ENCODE measurements at regions not wholly inside any gene's neighbourhood (a gene's known extent, or its start where the extent isn't known, plus 50 kb on each side); places are given as distances from the start of the nearest gene placed in this dataset.
"Not testable (repeated sequence)": the region's sequence is repeated elsewhere in the genome, so short reads cannot be mapped to it uniquely, and the experiment has no call there.

DNA sequence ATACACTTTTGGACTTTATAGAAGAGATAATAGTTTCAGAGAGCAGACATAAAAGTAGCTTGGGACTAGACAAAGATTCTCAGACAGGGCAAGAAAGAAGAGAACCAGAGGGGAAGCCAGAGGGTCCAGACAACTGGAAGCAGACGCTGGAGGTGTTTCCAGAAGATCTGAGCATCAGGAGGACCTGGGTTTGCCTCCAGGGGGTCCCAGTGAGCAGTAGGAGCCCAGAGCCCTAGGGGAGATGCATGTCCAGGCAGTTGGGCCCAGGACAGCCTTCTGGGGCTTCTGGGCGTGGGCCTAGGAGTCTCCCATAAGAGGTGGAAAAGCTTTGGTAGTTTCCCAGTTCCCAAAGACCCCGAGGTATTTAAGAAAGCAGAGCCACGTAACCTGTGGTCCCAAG is 251.2 kb upstream of the ID2 start:
- DNase-seq: no peak

DNA sequence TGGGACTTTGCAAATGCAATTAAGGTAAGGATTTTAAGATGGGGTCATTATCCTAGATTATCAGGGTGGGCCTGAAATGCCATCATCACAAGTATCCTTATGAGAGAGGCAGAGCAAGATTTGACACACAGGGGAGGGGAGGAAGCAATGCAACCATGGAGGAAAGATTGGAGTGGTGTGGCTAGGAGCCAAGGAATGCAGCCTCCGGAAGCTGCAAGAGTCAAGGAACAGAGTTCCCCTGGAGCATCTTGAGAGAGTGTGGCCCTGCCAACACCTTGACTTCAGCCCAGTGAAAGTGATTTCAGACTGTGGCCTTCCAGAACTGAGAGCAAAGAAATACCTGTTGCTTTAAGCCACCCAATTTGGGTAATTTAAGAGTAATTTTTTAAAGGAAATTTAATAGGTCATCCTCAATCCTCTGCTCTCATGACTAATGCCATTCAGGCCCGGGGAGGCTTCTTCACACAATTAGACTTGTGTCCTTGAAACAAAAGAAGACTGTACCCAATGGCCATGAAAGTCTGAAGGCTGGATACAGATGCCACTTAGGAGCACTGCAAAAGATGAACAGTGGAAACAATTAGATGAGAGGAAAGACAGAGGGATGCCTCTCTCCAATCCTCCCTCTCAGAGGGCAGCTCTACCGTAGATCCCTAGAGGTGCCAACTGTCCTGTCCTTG is 250.3 kb upstream of the ID2 start:
- DNase-seq: no peak

DNA sequence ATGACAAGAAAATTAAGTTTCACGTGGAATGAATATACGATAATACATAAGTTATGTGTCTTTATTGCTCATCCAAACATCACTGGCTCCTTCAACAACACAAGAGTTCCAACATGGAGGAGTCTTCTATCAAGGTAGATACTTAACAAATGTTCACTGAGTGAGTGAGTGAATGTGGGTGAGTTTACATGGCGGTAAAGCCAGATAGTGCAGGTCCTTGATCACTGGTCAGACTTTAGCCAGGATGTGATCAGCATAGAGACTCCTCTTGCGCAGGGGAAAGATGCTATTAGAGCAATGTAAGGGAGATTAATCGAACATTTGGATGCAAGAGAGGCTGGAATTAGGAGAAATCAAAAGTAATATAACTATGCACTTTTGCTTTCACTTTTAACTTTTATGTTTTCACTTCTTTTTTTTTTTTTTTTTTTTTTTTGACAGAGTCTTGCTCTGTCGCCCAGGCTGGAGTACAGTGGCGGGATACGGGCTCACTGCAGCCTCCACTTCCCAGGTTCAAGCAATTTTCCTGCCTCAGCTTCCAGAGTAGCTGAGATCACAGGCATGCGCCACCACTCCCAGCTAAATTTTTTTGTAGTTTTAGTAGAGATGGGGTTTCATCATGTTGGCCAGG is 249.0 kb upstream of the ID2 start:
- DNase-seq: no peak

DNA sequence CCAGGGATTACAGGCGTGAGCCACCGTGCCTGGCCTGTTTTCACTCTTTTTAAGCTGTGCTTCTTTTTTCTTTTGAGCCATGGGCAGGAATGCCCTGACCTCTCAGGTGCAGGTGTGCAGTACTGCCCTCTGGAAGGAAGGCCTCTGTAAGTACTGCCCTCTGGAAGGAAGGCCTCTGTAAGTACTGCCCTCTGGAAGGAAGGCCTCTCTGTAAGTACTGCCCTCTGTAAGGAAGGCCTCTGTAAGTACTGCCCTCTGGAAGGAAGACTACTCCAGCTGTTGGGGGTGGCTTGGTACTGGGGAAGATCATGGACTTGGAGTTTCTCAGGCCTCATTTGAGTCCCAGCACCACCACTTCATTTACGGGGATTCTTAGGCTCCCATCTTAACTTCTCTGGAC is 248.5 kb upstream of the ID2 start:
- DNase-seq: no peak

DNA sequence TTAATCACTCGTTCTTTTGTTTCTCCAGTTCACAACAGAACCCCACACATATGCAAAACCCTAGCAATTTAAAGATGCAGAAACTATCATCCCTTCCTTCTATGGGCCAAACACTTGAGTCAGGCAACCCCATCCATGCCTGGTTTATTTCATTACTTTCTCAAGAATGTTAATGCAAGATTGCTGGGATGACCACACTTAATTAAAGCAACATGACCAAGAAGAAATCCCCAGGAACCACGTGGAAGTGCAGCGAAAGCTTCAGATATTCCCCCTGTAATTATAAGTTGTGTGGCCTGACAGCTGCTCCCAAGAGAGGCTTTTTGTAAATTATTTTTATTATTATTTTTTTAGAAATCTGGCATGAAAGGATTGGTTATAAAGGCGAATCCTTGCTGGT is 246.2 kb upstream of the ID2 start:
- DNase-seq: no peak

DNA sequence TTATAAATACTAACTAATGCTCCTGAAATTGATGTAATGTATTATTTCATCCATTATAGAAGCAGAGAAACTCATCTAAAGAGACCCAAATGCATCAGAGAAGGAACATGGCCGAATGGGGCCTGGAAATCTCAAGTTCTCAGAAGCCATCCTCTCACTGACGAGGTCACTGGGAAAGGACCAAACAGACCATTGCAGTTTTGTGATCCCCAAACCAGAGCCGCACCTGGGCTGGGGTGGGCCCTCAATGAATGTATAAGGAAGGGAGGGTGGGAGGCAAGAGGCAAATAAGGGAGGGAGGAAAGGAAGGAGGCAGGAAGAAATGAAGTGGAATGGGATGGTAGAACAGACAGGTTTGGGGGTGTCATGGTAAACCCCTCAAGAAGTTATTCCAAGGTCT is 245.3 kb upstream of the ID2 start:
- no peak for DNase-seq

DNA sequence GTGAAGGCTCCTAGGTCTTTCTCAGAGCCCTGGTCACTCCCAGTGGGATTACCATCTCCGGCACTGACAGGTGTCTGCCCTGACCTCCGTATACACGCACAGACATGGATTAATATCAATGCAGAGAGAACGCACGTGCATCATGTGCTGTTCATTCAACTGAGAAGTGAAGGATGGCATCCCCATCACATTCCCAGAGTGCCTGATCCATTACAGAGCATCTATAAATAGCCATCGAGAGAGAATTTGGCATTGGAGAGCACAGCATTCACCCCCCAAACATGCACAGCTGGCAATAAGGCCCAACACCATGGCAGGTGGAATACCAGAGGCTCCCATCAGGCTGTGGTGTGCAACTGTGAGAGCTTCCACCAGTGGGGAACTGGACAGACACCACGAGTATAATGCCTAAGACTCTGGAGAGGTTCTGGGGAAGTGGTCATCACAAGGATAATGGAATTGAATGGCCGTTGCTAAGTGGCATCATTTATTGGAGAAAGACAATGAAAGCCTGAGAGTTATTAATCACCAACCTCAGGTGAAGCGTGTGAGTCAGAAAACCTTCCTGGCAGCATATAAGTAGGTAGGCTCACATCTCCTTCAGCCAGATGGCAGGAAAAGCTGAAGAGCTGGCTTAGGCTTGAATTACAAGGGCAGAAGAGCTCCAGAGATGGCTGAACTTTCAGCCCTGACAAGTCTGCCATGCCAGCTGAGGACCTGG is 244.5 kb upstream of the ID2 start:
- DNase-seq: no peak

DNA sequence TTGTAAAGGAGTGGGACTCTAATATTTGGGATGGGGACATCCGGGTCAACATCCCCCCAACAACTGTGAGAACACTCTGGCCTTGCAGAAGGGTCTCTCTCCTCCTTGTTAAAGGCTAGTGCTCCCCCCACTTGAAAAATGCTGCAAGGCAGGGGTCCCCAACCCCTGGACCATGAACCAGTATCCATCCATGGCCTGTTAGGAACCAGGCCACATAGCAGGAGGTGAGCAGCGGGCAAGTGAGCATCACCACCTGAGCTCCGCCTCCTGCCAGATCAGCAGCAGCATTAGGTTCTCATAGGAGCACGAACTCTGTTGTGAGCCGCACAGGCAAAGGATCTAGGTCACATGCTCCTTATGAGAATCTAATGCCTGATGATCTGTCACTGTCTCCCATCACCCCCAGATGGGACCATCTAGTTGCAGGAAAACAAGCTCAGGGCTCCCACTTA is 243.9 kb upstream of the ID2 start:
- DNase-seq: no peak

DNA sequence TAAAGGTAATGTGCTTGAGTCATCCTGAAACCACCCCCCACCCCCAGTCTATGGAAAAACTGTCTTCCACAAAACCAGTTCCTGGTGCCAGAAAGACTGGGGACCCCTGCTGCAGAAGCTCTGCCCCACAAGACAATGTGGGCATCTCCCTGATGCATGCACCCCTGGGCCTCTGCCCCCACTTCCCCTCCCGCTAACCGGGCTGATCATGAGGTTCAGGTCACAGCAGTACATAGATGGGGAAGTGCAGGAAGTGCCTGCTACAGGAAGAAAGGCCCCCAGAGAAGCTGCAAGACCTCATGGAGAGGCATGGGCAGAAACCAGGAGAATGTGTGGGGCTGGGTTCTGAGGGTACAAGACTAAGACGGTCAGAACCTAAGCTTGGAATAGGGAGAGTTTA is 243.4 kb upstream of the ID2 start:
- DNase-seq: no peak

DNA sequence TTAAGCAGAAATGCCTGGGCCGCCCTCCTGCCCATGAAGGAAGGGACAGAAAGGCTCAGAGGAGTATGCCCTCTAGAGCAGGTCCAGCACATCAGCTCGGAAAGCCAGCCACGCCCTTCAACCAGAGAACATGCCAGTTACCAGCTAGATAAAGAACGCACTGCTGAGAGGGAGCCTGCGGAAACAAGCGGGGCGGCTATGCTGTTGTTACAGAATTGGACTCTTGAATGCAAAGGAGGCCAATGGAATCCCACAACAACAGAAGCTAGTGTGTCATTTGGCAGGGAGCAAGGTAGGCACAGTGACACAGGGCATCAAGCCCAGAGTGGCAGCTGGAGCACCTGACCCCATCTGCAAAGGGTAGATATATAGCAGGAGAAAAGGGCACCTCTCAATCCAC is 242.9 kb upstream of the ID2 start:
- DNase-seq: no peak

DNA sequence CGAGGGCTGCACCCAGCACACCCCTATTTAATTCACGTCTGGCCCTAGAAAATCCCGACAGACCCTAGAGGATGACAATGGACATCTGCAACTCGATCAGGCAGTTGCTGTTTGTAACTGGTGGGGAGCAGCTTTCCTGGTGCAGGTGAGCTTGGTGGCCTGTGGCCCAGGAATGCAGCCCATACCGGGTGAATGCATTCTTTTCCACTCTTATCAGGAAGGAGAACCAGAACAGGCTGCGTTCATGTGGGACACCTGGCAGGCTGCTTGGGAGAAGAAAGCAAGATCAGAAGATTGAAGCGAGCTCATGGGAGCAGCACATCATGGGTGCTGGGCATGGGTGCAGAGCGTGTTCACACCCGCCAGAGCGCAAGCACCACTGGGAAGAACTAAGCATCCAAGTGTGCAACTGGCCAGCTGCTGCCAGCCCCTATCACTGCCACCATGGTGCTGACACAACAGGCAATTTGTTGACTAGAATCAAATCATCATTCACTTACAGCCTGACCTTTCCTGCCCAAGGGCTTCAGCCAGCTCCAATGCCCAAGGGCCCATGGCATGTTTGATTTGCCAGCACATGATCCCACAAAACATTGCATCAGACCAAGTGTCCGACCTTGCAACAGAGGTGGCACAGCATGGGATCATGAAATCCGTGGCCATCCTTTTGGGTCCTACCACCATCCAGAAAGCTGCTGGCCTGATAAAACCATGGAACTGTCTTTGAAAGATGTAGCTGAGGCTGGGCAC is 241.7 kb upstream of the ID2 start:
- DNase-seq: no peak

DNA sequence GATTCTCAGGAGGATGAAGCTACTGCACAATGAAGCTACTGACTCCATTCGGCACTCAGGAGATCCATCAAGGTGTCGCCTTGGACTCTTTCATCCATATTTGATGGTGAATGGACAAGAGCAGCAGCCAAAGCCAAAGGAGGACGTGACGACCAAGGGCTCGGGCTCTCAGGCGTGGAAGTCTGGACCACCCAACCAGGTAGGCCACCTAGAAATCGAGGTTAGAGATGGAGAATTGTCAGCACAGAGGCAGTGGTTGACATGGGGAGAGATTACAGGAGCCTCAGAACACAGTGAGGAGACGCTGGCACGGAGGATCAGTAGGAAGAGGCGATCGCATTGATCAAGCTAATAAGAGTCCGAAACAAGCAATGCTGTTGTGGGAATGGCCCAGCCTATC is 240.5 kb upstream of the ID2 start:
- DNase-seq: no peak

DNA sequence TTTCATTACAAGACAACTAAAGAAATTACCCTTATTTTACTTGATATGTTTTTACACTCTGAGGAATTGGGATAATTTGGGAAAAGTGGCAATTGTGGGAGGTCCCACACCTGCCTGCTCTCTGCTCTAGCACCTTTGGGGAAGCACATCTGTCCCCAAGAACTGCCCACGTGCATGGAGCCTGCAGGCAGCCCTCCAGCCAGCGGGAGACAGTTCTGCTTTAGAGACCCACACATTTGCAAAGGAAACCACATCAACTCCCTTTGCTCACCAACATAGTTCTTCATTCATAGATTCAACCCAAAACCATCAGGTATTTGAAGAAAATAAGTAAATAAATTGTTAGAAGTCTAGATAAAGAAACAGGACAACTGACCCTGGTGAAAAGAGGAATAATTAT is 239.9 kb upstream of the ID2 start:
- no peak for DNase-seq

DNA sequence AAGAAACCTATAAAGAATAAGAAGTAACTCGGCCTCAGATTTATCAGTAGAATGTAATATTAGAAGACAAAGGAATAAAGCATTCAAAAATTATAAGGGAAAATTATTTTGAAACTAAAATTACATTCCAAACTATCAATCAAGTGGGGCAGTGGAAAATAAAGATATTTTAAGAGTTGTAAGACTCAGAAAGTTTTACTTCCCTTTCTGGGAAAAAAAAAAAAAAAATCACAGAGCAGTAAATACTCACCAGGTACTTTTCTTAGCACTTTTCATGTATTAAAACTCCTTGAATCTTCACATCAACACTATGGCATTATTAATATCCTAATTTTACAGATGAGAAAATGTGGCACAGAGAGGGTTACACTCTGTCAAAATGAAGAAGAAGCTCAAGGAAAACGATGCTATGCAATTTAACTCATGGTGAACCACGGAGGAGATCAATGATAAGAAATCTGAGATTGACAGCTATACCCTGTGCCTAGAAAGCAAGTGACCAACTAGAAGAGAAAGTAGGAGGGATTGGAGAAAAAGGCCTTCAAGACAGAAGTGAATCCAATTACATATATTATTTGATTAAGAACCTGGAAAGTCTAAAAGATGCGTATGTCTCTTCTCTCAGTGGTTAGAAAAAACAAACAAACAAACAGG is 238.9 kb upstream of the ID2 start:
- DNase-seq: no peak

DNA sequence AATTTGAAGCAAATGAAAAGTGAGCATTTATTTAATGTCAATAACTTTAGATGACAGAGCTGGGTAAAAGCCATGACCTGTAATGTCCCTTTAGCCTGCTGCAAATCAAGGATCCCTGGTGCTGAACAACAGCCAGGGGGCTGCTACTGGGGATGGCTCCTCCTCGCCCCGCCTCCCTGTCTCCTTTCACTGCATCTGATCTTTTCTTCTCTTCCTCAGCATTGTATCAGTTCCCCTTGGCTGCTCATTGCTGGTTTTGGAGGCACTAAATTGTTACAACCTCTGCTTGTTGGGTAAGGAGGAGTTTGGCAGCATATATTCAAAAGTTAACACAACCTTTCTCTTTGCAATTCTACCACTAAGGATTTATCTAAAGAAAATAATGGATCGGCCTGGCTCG is 236.3 kb upstream of the ID2 start:
- DNase-seq: no peak

DNA sequence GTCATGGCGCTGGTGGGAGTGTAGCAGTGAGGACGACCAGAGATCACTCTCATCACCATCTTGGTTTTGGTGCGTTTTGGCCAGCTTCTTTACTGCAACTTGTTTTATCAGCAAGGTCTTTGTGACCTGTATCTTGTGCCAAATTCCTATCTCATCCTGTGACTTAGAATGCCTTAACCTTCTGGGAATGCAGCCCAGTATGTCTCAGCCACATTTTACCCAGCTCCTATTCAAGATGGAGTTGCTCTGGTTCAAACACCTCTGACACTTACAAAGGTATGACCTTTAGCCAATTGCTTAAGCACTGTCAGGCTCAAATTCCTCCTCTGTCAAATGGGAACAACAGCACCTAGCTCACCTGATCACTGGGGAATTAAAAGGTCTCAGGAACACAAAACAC is 235.1 kb upstream of the ID2 start:
- not testable (repeated sequence) for DNase-seq

DNA sequence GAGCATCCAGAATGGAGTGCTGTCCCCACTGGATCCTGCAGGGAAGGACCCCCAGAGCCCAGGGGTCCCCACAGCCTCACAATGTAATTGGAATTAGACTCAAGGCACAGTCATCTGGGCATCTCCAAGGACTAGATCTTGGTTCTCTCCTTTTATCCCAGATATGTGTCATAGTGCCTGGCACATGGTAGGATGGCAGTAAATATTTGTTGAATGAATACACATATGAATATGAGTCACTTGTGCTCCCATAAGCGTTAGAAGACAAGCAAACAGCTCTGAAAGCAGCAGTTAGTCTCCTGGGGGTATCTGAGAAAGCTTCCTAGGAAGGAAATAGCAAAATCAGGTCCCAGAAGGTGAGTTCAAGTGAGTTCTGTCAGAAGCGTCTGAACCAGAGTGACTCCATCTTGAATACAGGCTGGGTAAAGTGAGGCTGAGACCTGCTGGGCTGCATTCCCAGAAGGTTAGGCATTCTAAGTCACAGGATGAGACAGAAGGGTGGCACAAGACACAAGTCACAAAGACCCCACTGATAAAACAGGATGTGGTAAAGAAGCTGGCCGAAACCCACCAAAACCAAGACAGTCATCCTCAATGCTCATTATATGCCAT is 234.1 kb upstream of the ID2 start:
- DNase-seq: no peak

DNA sequence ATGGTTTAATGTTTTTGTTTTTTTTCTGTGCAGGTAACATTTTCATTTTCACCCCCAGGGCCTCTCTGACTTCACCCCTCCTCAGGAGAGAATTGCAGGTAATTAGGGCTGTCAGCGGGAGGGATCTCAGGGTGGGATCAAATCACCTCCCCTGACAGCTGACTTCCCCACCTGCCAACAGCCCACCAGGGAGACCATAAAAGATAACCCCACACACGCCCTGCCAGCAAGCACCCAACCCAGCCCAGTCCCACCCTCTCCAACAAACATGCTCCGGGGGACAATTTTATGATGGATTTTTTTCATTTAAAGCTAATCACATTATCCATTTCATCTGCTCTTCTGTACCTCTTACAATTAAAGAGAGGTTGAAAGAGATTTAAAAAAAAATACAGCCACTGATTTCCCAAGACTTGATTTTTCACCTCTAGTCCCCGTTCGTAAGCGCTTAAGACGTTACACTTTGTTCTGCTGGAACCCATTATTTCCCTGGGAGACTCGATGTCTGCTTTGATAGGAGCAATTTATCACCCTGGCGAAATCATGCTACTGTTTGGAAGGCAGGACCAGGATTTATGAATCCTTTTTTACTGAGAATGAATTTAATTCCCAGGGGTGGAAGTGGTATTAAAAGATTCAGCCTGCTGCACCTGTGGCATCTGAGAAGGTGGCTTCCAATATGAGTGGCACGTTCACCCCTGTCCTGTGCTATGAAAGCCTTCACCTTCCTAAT is 232.9 kb upstream of the ID2 start:
- DNase-seq: no peak

DNA sequence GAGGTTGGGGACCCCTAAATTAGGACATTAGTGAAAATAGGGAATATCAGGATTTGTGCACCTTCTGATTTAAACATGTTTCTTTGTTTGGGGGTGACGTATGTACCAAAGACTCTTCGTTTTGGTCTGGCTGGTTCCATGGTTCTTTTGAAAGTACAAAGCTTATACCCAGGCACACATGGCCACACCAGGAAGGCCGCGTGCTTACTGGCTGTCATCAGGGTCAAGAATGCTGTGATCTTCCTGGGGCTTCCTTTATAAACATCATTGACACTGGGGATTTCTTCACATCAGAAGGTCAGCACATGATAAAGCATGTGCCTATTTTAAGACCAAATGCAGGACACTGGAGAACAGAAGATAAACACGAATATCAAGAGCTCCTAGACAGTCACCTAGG is 230.6 kb upstream of the ID2 start:
- no peak for DNase-seq

DNA sequence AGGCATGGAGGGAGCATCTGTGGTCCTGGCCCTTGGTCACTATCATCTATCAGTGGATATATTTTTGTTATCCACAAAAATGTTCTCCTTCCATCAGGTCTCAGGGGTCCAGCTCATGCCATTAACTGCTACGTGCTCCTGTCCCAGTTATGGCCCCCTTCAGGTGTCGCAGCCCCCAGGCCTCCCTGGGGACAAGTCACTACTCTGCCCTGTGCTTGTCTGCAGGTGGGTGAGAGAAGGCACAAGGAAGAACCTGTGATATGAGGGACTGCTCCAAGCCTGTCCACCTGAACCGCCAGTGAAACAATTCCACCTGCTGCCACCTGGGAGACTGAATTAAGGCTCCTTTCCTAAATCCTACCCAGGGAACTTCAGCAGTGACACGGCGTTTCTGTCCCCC is 229.6 kb upstream of the ID2 start:
- DNase-seq: no peak

DNA sequence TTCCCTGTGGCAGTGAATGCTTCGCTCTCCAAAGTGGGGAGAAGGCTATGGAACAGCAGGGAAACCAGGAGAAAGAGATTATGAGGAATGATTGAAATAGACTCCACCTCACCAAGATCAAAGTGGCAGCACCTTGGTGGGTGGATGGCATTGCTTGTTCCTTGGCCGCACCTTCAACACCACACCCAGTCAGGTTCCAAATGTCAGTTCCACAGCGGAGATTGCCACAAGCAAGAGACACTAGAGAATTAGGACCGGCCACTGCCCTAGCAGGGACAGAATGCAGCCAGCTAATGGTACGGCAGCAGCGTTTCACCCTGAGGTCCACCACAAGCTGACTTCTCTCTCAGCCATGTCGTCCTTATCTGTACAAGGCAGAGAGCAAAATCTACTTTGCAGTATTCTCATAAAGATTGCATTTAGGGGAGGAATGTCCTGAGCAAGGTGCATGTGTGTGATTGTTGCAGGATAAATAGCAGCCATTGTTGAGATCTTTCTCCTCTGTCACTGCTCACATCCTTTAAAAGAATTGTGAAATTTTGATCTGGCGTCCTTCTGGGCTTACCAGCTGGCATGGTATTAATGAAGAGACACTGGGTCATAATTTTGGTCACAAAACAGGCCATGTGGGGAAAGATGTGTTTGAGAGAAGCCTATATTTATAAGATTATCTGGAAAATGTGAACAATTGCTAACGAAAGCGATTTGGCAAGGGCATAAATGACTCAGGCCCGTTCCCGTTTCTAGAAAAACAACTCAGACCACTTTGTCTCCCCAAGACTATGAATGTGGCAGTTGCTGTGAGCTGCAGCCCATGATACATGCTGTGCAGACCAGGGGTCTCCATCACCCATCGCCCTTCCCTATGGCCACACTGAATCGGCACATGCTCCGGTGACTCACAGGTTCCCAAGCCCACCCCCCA is 228.6 kb upstream of the ID2 start:
- no peak for DNase-seq

All from activated gamma-delta T cell (primary cell).